WTC11 (cell line): ENCODE measurements at regions not wholly inside any gene's neighbourhood (a gene's known extent, or its start where the extent isn't known, plus 50 kb on each side); places are given as distances from the start of the nearest gene placed in this dataset.

Source experiments
- CREM ChIP-seq: sonication (generic); formaldehyde crosslinking; IDR thresholded peaks from 2 replicates; pipeline ENCODE4 v1.8.1; 2022; ENCODE audit warnings: mild to moderate bottlenecking, missing genetic modification reagents, moderate library complexity
- ELF4 ChIP-seq: sonication (generic); formaldehyde crosslinking; IDR thresholded peaks from 2 replicates; pipeline ENCODE4 v1.8.1; 2022; ENCODE audit warnings: low read depth, mild to moderate bottlenecking, moderate library complexity, missing genetic modification reagents
- MXD4 ChIP-seq: fragments of 250-450 bp; sonication (Bioruptor Pico); IDR thresholded peaks from 2 replicates; pipeline ENCODE4 v1.8.0; 2021; ENCODE audit warnings: mild to moderate bottlenecking, moderate library complexity, borderline replicate concordance
- NFE2L1 ChIP-seq: sonication (generic); formaldehyde crosslinking; IDR thresholded peaks from 2 replicates; pipeline ENCODE4 v1.8.1; 2023; ENCODE audit warnings: missing genetic modification reagents
- SP1 ChIP-seq: sonication (generic); formaldehyde crosslinking; conservative IDR thresholded peaks from 2 replicates; pipeline ENCODE4 v1.8.1; 2022; ENCODE audit warnings: missing genetic modification reagents
- TEAD4 ChIP-seq: sonication (generic); formaldehyde crosslinking; IDR thresholded peaks from 2 replicates; pipeline ENCODE4 v1.8.0; 2022; ENCODE audit warnings: mild to moderate bottlenecking, missing genetic modification reagents
- ZNF138 ChIP-seq: sonication (generic); formaldehyde crosslinking; conservative IDR thresholded peaks from 2 replicates; pipeline ENCODE4 v1.8.1; 2022; ENCODE audit warnings: mild to moderate bottlenecking, moderate library complexity, missing genetic modification reagents
- TF ChIP-seq, protein P1 (sequence below): fragments of 200-600 bp; IDR thresholded peaks from 2 replicates; pipeline ENCODE4 v1.8.0; 2022; ENCODE audit warnings: antibody characterized with exemption
- TF ChIP-seq, protein P2 (sequence below): sonication (generic); formaldehyde crosslinking; IDR thresholded peaks from 2 replicates; pipeline ENCODE4 v1.8.0; 2022; ENCODE audit warnings: mild to moderate bottlenecking, missing genetic modification reagents
- TF ChIP-seq, protein P3 (sequence below): fragments of 250-450 bp; sonication (Bioruptor Pico); conservative IDR thresholded peaks from 2 replicates; pipeline ENCODE4 v1.9.0; 2021; ENCODE audit warnings: mild to moderate bottlenecking
- TF ChIP-seq, protein P4 (sequence below): sonication (generic); formaldehyde crosslinking; IDR thresholded peaks from 2 replicates; pipeline ENCODE4 v1.8.0; 2022; ENCODE audit warnings: mild to moderate bottlenecking, missing genetic modification reagents
- TF ChIP-seq, protein P5 (sequence below): sonication (generic); formaldehyde crosslinking; IDR thresholded peaks from 2 replicates; pipeline ENCODE4 v1.8.1; 2023; ENCODE audit warnings: mild to moderate bottlenecking, missing genetic modification reagents, moderate library complexity
- TF ChIP-seq, protein P6 (sequence below): sonication (generic); formaldehyde crosslinking; IDR thresholded peaks from 2 replicates; pipeline ENCODE4 v1.8.0; 2023; ENCODE audit warnings: missing genetic modification reagents

DNA sequence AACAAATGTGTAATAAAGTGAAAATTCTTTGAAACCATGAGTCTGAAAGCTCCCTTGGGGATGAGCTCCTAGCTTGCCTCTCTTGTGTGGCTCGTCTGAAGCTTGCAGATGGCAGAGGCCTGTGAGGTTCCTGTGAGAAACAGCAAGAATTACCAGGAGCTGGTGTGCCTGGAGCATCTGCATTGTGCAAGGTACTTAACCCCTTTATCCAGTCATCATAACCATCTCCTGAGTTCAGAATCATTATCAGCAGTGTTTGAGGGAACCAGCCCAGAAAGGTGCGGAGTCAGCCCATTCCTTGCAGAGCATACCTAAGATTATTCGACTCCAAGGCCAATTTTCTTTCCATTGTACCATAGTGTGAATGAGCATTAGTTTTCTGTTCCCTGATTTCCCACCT, 51.7 kb upstream of the TRA2B start:
- TF ChIP-seq, protein P1, sequence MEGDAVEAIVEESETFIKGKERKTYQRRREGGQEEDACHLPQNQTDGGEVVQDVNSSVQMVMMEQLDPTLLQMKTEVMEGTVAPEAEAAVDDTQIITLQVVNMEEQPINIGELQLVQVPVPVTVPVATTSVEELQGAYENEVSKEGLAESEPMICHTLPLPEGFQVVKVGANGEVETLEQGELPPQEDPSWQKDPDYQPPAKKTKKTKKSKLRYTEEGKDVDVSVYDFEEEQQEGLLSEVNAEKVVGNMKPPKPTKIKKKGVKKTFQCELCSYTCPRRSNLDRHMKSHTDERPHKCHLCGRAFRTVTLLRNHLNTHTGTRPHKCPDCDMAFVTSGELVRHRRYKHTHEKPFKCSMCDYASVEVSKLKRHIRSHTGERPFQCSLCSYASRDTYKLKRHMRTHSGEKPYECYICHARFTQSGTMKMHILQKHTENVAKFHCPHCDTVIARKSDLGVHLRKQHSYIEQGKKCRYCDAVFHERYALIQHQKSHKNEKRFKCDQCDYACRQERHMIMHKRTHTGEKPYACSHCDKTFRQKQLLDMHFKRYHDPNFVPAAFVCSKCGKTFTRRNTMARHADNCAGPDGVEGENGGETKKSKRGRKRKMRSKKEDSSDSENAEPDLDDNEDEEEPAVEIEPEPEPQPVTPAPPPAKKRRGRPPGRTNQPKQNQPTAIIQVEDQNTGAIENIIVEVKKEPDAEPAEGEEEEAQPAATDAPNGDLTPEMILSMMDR: no peak
- TF ChIP-seq SP1: no peak
- TF ChIP-seq, protein P2, sequence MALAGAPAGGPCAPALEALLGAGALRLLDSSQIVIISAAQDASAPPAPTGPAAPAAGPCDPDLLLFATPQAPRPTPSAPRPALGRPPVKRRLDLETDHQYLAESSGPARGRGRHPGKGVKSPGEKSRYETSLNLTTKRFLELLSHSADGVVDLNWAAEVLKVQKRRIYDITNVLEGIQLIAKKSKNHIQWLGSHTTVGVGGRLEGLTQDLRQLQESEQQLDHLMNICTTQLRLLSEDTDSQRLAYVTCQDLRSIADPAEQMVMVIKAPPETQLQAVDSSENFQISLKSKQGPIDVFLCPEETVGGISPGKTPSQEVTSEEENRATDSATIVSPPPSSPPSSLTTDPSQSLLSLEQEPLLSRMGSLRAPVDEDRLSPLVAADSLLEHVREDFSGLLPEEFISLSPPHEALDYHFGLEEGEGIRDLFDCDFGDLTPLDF (CRISPR knock-in tag): no peak
- TF ChIP-seq, protein P3, sequence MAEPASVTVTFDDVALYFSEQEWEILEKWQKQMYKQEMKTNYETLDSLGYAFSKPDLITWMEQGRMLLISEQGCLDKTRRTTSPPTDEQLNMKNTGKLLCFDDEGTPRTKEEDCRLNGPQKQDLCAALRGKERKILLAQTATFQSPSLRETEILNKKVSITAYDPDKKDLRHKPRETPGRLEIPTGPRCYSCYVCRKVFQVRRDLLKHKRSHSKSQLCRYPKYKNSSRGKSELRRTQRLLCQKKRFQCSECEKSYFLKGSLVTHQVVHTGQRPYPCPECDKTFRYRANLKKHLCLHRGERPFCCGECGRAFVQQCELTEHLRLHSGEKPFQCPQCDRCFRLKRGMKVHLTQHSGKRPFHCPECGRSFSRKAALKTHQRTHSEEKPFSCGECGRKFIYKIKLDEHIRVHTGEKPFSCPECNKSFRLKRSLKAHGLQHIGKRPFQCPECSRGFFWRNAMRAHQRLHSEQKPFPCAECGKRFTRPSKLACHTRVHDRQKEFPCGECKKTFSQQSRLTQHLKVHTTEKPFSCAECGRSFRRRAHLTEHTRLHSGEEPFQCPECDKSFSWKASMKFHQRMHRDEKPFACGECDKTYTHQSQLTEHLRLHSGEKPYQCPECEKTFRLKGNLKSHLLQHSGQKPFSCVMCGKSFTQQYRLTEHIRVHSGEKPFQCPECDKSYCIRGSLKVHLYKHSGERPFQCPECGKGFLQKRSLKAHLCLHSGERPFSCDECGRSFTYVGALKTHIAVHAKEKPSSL (CRISPR knock-in tag): no peak
- no peak for TF ChIP-seq TEAD4
- TF ChIP-seq, protein P4, sequence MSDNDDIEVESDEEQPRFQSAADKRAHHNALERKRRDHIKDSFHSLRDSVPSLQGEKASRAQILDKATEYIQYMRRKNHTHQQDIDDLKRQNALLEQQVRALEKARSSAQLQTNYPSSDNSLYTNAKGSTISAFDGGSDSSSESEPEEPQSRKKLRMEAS (CRISPR knock-in tag): no peak
- TF ChIP-seq, protein P5, sequence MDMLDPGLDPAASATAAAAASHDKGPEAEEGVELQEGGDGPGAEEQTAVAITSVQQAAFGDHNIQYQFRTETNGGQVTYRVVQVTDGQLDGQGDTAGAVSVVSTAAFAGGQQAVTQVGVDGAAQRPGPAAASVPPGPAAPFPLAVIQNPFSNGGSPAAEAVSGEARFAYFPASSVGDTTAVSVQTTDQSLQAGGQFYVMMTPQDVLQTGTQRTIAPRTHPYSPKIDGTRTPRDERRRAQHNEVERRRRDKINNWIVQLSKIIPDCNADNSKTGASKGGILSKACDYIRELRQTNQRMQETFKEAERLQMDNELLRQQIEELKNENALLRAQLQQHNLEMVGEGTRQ: no peak
- TF ChIP-seq, protein P6, sequence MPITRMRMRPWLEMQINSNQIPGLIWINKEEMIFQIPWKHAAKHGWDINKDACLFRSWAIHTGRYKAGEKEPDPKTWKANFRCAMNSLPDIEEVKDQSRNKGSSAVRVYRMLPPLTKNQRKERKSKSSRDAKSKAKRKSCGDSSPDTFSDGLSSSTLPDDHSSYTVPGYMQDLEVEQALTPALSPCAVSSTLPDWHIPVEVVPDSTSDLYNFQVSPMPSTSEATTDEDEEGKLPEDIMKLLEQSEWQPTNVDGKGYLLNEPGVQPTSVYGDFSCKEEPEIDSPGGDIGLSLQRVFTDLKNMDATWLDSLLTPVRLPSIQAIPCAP (CRISPR knock-in tag): no peak
- TF ChIP-seq ELF4 (CRISPR knock-in tag): no peak
- TF ChIP-seq NFE2L1: no peak
- no peak for TF ChIP-seq ZNF138 (CRISPR knock-in tag)
- TF ChIP-seq MXD4 (CRISPR knock-in tag): no peak
- TF ChIP-seq CREM: no peak
